ENCODE measurements at regions not wholly inside any gene's neighbourhood (a gene's known extent, or its start where the extent isn't known, plus 50 kb on each side); places are given as distances from the start of the nearest gene placed in this dataset.

DNA sequence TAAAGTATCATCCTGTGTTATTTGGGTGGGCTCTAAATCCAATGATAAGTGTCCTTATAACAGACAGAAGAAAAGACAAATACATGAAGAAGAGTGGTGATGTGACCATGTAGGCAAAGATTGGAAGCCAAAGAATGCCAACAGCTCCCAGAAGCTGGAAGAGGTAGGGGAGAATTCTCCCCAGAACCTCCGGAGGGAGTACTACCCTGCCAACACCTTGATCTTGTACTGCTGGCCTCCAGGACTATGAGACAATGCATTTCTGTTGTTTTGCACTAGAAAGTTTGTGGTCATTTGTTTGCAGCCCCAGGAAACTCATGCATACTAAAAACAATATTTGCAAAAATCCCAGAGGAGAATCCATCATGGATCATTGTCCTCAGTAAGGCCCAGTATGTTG lies 115.0 kb upstream of the ARHGAP20 start:
- TF ChIP-seq, protein P1, sequence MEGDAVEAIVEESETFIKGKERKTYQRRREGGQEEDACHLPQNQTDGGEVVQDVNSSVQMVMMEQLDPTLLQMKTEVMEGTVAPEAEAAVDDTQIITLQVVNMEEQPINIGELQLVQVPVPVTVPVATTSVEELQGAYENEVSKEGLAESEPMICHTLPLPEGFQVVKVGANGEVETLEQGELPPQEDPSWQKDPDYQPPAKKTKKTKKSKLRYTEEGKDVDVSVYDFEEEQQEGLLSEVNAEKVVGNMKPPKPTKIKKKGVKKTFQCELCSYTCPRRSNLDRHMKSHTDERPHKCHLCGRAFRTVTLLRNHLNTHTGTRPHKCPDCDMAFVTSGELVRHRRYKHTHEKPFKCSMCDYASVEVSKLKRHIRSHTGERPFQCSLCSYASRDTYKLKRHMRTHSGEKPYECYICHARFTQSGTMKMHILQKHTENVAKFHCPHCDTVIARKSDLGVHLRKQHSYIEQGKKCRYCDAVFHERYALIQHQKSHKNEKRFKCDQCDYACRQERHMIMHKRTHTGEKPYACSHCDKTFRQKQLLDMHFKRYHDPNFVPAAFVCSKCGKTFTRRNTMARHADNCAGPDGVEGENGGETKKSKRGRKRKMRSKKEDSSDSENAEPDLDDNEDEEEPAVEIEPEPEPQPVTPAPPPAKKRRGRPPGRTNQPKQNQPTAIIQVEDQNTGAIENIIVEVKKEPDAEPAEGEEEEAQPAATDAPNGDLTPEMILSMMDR (IDR thresholded peaks at IDR 0.05), result no peak
- no peak for TF ChIP-seq POLR2A (IDR thresholded peaks at IDR 0.05)
- H3K4me3 ChIP-seq (ENCODE audit: low read depth, poor library complexity, severe bottlenecking), result no peak overlapping the region
- 76 to 78% methylated on average over 1 of the region's 1 CpG for WGBS, 2 donors
- DNase-seq (ENCODE audit: low spot score in 2 of 2), result no peak
- intact Hi-C loops (cut with DNase I; ENCODE audit: low total_unique reads), result no loop called here

DNA sequence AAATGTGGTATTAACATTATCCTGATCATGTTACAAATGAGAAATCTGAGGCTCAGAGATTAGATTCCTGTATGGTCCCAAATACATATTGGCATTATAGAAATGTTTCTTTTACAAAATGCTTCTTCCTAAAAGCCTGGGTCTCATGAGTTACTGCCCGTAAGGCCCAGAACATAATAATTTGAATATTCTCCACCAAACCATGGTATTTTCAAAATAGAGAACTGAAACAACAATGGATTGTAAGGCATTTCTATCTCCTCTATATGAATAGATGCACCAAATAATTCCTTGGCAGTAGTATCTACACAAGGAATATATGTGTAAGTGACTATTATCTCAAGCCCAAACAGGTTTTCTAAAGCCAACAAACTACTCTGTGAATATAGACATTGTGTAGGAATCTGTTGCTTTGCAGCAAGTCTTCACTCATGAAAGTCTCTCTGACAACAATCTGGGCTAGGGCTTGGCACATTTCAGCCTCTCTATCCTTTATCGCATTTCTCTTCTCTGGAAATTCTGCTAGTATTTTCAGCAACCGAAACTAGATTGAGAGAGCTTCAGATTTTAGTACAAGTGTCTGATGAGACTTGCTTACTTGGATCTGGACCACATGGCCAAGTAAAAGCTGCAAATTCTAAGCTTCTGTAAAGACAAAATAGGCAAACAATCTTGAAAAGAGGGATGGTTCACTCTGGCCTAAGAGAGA lies 112.8 kb upstream of the ARHGAP20 start:
- TF ChIP-seq, protein P1 (IDR thresholded peaks at IDR 0.05), result no peak
- TF ChIP-seq POLR2A (IDR thresholded peaks at IDR 0.05), result no peak
- H3K4me3 ChIP-seq (ENCODE audit: low read depth, poor library complexity, severe bottlenecking), result no peak overlapping the region
- intact Hi-C loops (cut with DNase I; ENCODE audit: low total_unique reads), result no loop called here
- 86 to 88% methylated on average over 3 of the region's 3 CpGs for WGBS, 2 donors
- no peak for DNase-seq (ENCODE audit: low spot score in 2 of 2)

DNA sequence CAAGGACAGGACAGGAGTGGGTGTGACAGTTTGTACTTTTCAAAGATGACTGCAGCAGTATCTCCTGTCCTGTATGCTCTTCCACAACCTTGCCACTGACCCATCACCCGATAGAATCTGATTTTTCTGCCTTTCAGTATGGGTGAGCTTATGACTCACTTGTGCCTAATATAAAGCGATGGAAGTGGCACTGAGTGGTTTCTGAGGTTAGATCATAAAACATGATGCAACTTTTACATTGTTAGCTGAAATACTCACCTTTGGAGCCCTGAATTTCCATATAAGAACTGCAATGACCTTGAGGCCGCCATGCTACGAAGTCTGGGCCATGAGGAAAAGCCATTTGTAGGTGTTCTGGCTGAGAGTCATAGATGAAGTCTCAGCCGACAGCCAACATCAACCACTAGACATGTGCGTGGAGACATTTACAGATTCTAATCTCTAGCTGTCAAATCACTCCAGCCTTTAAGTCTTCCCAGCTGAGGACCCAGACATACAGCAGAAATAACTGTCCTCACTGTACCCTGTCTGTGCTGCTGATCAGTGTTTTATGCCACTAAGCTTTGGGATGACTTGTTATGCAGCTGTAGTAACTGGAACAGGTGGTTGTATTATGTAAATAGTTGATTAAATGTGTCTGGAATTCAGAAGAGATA lies 105.9 kb upstream of the ARHGAP20 start:
- intact Hi-C loops (cut with DNase I; ENCODE audit: low total_unique reads), result no loop called here
- DNase-seq (ENCODE audit: low spot score in 2 of 2), result no peak
- TF ChIP-seq, protein P1 (IDR thresholded peaks at IDR 0.05), result no peak
- no peak for TF ChIP-seq POLR2A (IDR thresholded peaks at IDR 0.05)
- 74 to 82% methylated on average over 6 of the region's 6 CpGs for WGBS, 2 donors
- no peak overlapping the region for H3K4me3 ChIP-seq (ENCODE audit: low read depth, poor library complexity, severe bottlenecking)

DNA sequence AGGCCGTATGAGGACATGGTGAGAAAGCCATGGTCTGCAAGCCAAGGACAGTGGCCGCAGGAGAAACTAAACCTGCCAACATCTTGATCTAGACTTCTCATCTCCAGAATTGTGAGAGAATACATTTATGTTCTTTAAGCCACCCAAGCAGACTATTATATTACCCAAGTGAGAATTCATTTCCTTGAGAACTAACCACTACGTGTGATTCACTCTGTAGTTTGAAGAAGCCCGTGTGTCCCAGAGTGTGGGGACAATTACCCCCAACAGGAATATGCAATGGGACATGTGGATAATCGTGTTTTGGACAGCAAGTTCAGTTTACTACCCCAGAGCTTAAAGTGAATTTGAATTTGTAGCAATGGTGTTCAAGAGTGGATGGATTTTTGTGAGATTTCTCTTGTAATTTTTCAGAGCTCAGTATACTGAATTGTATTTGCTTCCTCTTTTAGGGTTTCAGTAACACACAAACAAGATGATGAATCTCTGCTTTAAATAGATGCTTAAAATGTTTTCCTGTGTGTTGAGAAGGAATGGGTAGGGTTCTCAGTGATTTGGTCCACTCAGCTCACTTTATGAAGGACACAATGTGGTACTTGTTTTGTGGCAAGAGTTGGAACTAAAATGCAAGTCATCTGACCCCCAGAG lies 100.0 kb upstream of the ARHGAP20 start:
- WGBS, 2 donors, result 84 to 94% methylated on average over 5 of the region's 5 CpGs
- no peak for DNase-seq (ENCODE audit: low spot score in 2 of 2)
- TF ChIP-seq, protein P1 (IDR thresholded peaks at IDR 0.05), result no peak
- no peak for TF ChIP-seq POLR2A (IDR thresholded peaks at IDR 0.05)
- H3K4me3 ChIP-seq (ENCODE audit: low read depth, poor library complexity, severe bottlenecking), result no peak overlapping the region
- intact Hi-C loops (cut with DNase I; ENCODE audit: low total_unique reads), result no loop called here

DNA sequence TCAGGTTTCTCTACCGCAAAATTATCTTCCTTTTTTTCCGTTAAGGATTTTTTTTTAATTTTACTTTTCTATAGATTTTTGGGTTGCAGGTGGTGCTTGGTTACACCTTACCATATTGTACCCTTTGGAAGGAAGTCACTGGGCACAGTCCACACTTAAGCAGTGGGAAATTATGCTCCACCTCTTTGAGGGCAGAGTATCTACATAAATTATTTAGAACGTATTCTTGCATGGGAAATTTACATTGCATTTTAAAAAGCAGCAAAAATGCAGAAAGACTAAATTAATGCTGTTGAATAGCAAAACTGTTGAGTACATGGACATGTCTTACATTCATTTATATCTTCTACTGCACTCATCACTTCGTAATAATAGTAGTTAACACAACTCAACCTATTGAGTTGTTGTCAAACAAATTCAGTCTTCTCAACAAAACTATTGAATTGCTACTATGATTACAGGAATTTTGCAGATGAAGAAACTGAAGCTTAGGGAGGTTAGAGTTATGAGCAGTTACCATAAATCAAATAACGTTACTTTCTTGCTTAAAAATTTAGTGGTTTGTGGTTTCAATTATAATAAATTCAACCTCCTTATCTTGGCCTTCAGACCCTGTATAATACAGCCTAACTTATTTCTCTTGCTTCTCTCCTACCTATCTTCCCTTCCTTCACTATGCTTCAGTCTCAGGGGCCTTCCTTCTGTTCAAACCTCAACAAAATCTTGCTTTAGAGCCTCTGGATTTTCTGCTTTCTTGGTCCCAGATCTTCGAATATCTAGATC lies 97.4 kb upstream of the ARHGAP20 start:
- intact Hi-C loops (cut with DNase I; ENCODE audit: low total_unique reads), result no loop called here
- TF ChIP-seq POLR2A (IDR thresholded peaks at IDR 0.05), result no peak
- TF ChIP-seq, protein P1 (IDR thresholded peaks at IDR 0.05), result no peak
- WGBS, 2 donors, result 69 to 80% methylated on average over 6 of the region's 6 CpGs
- no peak overlapping the region for H3K4me3 ChIP-seq (ENCODE audit: low read depth, poor library complexity, severe bottlenecking)
- no peak for DNase-seq (ENCODE audit: low spot score in 2 of 2)

All from lower leg skin (tissue), 4 donors.